ENCODE measurements at regions not wholly inside any gene's neighbourhood (a gene's known extent, or its start where the extent isn't known, plus 50 kb on each side); places are given as distances from the start of the nearest gene placed in this dataset.

DNA sequence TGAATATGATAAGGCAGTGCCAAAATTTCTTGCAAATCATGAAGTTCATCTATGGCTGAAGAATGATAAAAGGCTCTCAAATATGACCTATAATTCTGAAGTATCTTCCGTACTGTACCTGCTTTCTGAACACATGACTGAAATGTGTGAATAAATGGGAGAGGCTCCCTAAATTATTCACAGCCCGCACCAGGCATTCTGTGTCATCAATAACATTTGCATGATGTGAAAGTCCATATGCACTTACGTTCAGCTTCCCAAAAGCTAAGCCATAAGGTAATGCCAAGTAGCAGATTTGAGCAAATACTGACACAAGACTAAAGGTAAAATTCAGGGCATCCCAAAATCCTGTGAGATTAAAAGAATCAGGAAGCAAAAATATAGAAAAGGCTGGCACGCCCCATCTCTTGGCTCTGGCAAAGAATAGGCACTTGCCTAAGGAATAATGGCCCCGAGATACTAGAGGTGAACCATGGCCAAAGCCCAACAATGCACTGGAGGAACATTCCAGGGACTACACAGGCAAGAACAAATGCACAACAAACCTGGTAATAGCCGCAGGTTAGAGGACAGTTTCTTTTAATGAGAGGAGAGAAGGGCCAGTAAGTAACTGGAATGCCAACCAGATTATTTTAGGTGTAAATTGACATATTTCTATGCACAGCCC is 280.5 kb downstream of the IPMK start:
- H3K27me3 ChIP-seq, result no peaks in the 10 kb centered on the region
- H3K36me3 ChIP-seq, result no peaks in the 10 kb centered on the region
- no peaks in the 10 kb centered on the region for H3K9me3 ChIP-seq
- H3K4me3 ChIP-seq, result no peak overlapping the region
- WGBS, 5 donors, result 36 to 53% (median 45%) methylated on average over 6 of the region's 6 CpGs
- TF ChIP-seq, protein P1, sequence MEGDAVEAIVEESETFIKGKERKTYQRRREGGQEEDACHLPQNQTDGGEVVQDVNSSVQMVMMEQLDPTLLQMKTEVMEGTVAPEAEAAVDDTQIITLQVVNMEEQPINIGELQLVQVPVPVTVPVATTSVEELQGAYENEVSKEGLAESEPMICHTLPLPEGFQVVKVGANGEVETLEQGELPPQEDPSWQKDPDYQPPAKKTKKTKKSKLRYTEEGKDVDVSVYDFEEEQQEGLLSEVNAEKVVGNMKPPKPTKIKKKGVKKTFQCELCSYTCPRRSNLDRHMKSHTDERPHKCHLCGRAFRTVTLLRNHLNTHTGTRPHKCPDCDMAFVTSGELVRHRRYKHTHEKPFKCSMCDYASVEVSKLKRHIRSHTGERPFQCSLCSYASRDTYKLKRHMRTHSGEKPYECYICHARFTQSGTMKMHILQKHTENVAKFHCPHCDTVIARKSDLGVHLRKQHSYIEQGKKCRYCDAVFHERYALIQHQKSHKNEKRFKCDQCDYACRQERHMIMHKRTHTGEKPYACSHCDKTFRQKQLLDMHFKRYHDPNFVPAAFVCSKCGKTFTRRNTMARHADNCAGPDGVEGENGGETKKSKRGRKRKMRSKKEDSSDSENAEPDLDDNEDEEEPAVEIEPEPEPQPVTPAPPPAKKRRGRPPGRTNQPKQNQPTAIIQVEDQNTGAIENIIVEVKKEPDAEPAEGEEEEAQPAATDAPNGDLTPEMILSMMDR (IDR thresholded peaks at IDR 0.05), result no peak
- TF ChIP-seq POLR2AphosphoS5 (IDR thresholded peaks at IDR 0.05) (no peak), POLR2A (IDR thresholded peaks at IDR 0.05) (no peak), EP300 (IDR thresholded peaks at IDR 0.05) (no peak)
- no peaks in the 10 kb centered on the region for H3K4me1 ChIP-seq
- intact Hi-C loops (cut with DNase I; ENCODE audit: low total_unique reads), result no loop called here
- no peak overlapping the region for H3K27ac ChIP-seq
- DNase-seq, result no peak

DNA sequence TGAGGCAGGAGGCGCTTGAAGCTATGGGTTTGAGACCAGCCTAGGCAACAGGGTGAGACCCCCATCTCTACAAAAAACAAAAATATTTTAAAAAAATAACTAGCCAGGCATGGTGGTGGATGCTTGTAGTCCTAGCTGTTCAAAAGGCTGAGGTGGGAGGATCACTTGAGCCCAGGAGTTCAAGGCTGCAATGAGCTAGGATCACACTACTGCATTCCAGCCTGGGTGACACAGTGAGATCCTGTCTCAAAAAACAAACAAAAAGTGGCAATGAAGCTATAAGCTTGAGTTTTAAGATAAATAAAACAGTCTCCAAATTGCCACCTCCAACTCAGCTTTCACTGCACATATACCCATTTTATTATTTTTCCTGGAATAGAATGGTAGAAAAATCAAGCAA is 281.3 kb downstream of the IPMK start:
- DNase-seq, result no peak
- H3K27me3 ChIP-seq, result no peaks in the 10 kb centered on the region
- H3K4me3 ChIP-seq, result no peak overlapping the region
- no peak overlapping the region for H3K27ac ChIP-seq
- 91 to 100% (median 100%) methylated on average over 1 of the region's 1 CpG for WGBS, 5 donors
- no peaks in the 10 kb centered on the region for H3K9me3 ChIP-seq
- intact Hi-C loops (cut with DNase I; ENCODE audit: low total_unique reads), result no loop called here
- no peak for TF ChIP-seq POLR2AphosphoS5 (IDR thresholded peaks at IDR 0.05)
- TF ChIP-seq EP300 (IDR thresholded peaks at IDR 0.05), result no peak
- TF ChIP-seq, protein P1 (IDR thresholded peaks at IDR 0.05), result no peak
- no peak for TF ChIP-seq POLR2A (IDR thresholded peaks at IDR 0.05)
- H3K36me3 ChIP-seq, result no peaks in the 10 kb centered on the region
- no peaks in the 10 kb centered on the region for H3K4me1 ChIP-seq

DNA sequence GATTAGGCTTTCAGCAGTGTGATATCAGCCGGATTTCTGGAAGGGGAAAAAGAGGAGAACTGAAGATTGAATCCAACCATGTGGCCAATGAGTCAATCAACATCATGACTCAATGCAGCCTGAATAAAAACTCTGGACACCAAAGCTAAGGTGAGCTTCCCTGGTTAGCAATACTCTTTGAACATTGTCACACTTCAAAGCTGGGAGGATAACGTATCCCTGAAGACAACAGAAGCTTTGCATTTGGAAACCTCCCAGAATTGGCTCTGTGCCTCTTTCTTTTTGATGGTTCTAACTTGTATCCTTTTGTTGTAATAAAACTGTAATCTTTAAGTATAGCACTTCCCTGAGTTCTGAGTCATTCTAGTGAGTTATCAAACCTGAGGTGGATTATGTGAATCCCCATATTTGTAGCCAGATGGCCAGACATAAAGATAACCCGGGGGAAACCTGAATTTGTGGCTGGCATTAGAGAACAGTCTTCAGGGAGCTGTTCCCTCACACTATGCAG is 284.4 kb downstream of the IPMK start:
- intact Hi-C loops (cut with DNase I; ENCODE audit: low total_unique reads), result no loop called here
- no peak overlapping the region for H3K4me3 ChIP-seq
- H3K36me3 ChIP-seq, result no peaks in the 10 kb centered on the region
- no peak overlapping the region for H3K27ac ChIP-seq
- WGBS, 5 donors, result 26 to 32% (median 32%) methylated on average over 3 of the region's 3 CpGs
- no peak for DNase-seq
- no peak for TF ChIP-seq POLR2AphosphoS5 (IDR thresholded peaks at IDR 0.05)
- TF ChIP-seq, protein P1 (IDR thresholded peaks at IDR 0.05), result no peak
- TF ChIP-seq POLR2A (IDR thresholded peaks at IDR 0.05), result no peak
- no peak for TF ChIP-seq EP300 (IDR thresholded peaks at IDR 0.05)
- no peaks in the 10 kb centered on the region for H3K4me1 ChIP-seq
- H3K9me3 ChIP-seq, result no peaks in the 10 kb centered on the region
- no peaks in the 10 kb centered on the region for H3K27me3 ChIP-seq

DNA sequence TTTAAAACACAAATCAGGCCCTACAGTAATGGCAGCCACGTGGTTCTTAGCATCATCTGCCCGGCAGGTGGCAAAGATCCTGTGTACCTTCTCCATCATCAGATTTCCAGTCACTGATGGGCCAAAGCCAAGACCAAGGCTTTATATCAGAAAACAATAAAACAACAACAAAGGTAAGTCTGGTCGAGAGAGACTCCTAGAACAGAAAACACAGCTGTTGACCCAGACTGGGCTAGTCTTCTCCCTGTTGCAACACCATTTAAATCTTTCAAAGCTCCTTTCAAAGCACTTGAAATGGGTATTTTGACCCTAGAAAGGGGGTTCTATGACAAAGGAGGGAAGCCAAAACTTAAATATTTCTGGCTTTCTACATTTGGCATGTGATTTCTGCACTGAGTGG is 285.6 kb downstream of the IPMK start:
- intact Hi-C loops (cut with DNase I; ENCODE audit: low total_unique reads), result no loop called here
- WGBS, 5 donors, result 43 to 60% (median 56%) methylated on average over 3 of the region's 3 CpGs
- no peak overlapping the region for H3K4me3 ChIP-seq
- H3K27ac ChIP-seq, result no peak overlapping the region
- H3K36me3 ChIP-seq, result no peaks in the 10 kb centered on the region
- TF ChIP-seq POLR2AphosphoS5 (IDR thresholded peaks at IDR 0.05), result no peak
- TF ChIP-seq, protein P1 (IDR thresholded peaks at IDR 0.05), result no peak
- no peak for TF ChIP-seq EP300 (IDR thresholded peaks at IDR 0.05)
- no peak for TF ChIP-seq POLR2A (IDR thresholded peaks at IDR 0.05)
- no peaks in the 10 kb centered on the region for H3K4me1 ChIP-seq
- H3K9me3 ChIP-seq, result no peaks in the 10 kb centered on the region
- no peaks in the 10 kb centered on the region for H3K27me3 ChIP-seq
- no peak for DNase-seq

All from stomach (tissue), 8 donors.